ENCODE measurements at regions not wholly inside any gene's neighbourhood (a gene's known extent, or its start where the extent isn't known, plus 50 kb on each side); places are given as distances from the start of the nearest gene placed in this dataset.

GRCh38 chr2:129744141-129744540 lies 235.3 kb upstream of the RAB6C start:
- H3K4me3 ChIP-seq (ENCODE audit: low read depth, low read length) = no peak overlapping the region
- no peak for TF ChIP-seq CTCF (conservative IDR thresholded peaks at IDR 0.05; ENCODE audit: low read depth, low read length)
- DNase-seq (ENCODE audit: low read depth) = no peak

GRCh38 chr2:129744649-129745048 lies 234.8 kb upstream of the RAB6C start:
- DNase-seq (ENCODE audit: low read depth) = no peak
- no peak for TF ChIP-seq CTCF (conservative IDR thresholded peaks at IDR 0.05; ENCODE audit: low read depth, low read length)
- no peak overlapping the region for H3K4me3 ChIP-seq (ENCODE audit: low read depth, low read length)

DNA sequence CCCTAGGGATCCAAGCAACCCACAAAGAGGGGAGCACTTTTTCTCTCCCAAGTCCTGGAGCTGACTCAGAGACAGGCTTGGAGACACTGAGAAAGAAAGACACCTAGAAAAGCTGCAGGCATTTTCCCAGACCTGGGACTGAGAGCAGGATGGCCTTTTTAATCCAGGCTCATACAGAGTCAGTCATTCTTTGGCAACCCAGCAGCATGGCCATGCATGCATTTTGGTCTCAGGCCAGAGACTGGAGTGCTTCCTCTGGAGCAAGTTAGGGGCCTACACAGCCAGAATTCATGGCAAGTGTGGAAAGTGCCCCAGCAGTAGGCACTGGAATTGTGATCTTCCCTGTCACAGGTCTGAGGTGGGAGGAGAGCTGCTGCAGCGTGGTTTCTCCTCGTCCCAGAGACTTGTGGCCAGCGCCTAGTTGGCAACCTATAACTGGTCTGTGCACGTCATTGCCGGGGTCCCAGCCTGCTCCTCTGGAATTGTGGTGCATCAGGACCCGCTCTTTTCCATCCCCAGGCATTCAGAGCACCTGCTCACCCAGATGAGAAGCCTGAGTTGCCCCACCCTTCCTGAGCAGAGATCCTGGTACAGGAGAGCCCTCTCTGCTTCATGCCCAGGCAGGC lies 231.9 kb upstream of the RAB6C start:
- H3K4me3 ChIP-seq (ENCODE audit: low read depth, low read length) = no peak overlapping the region
- no peak for TF ChIP-seq CTCF (conservative IDR thresholded peaks at IDR 0.05; ENCODE audit: low read depth, low read length)
- DNase-seq (ENCODE audit: low read depth) = no peak

GRCh38 chr2:129748250-129748649 lies 231.2 kb upstream of the RAB6C start:
- no peak overlapping the region for H3K4me3 ChIP-seq (ENCODE audit: low read depth, low read length)
- TF ChIP-seq CTCF (conservative IDR thresholded peaks at IDR 0.05; ENCODE audit: low read depth, low read length) = no peak
- no peak for DNase-seq (ENCODE audit: low read depth)

GRCh38 chr2:129748653-129749052 lies 230.8 kb upstream of the RAB6C start:
- no peak overlapping the region for H3K4me3 ChIP-seq (ENCODE audit: low read depth, low read length)
- TF ChIP-seq CTCF (conservative IDR thresholded peaks at IDR 0.05; ENCODE audit: low read depth, low read length) = peak; percentile 32
- no peak for DNase-seq (ENCODE audit: low read depth)

DNA sequence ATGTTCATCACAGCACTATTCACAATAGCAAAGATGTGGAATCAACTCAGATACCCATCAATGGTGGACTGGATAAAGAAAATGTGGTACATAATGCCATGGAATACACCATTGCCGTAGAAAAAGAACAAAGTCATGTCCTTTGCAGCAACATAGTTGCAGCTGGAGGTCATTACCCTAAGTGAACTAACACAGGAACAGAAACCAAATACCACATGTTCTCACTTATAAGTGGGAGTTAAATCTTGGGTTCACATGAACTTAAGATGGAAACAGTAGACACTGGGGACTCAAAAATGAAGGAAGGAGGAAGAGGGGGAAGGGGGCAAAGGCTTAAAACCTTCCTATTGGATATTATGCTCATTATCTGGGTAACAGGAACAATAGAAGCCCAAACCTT lies 228.1 kb upstream of the RAB6C start:
- DNase-seq (ENCODE audit: low read depth) = no peak
- no peak for TF ChIP-seq CTCF (conservative IDR thresholded peaks at IDR 0.05; ENCODE audit: low read depth, low read length)
- H3K4me3 ChIP-seq (ENCODE audit: low read depth, low read length) = no peak overlapping the region

GRCh38 chr2:129752176-129752575 lies 227.3 kb upstream of the RAB6C start:
- no peak overlapping the region for H3K4me3 ChIP-seq (ENCODE audit: low read depth, low read length)
- no peak for TF ChIP-seq CTCF (conservative IDR thresholded peaks at IDR 0.05; ENCODE audit: low read depth, low read length)
- DNase-seq (ENCODE audit: low read depth) = no peak
